22Rv1 (cell line): ENCODE measurements at regions not wholly inside any gene's neighbourhood (a gene's known extent, or its start where the extent isn't known, plus 50 kb on each side); places are given as distances from the start of the nearest gene placed in this dataset.
A peak's percentile ranks its signal among the peaks of the same experiment; 100 is the strongest.

ENCODE experiments used
- H3K27ac ChIP-seq: fragments of 450-650 bp; 2 replicates; pipeline ENCODE4 v1.5.1; 2017
- CTCF ChIP-seq: fragments of 450-650 bp; IDR thresholded peaks from 2 replicates; pipeline ENCODE4 v1.5.1; 2017; ENCODE audit warnings: mild to moderate bottlenecking
- ZFX ChIP-seq: fragments of 450-650 bp; IDR thresholded peaks from 2 replicates; pipeline ENCODE4 v1.6.1; 2017; ENCODE audit warnings: antibody characterized with exemption, borderline replicate concordance

DNA sequence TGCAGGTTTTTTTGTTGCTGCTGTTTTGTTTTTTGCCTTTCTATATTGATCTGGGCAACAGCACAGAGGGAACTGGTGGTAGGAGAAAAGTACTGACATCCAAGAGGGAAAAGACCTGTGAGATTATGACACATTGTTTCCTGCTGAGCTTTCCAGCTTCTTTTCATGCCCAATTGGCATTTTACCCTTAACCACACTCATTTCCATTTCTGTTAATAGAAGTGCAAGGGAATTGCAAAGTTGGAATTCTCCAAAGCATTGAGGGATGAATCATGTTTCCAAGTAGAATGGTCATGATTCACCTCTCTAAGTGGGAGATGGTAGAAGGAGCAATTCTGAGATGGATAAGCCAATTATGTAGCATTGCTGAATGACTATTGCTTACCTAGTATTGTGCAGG lies 161.5 kb downstream of the PPARGC1A start:
- no peak for TF ChIP-seq ZFX
- no peak for TF ChIP-seq CTCF
- no peak overlapping the region for H3K27ac ChIP-seq

- TF ChIP-seq CTCF: no peak
- TF ChIP-seq ZFX: no peak
- no peak overlapping the region for H3K27ac ChIP-seq
Measured at GRCh38 chr4:23720556-23720955, 169.3 kb downstream of the PPARGC1A start.

GRCh38 chr4:23718435-23718834 lies 171.4 kb downstream of the PPARGC1A start:
- TF ChIP-seq CTCF (no peak), ZFX (no peak)
- no peak overlapping the region for H3K27ac ChIP-seq

GRCh38 chr4:23717528-23718248 lies 172.2 kb downstream of the PPARGC1A start:
- no peak overlapping the region for H3K27ac ChIP-seq
- TF ChIP-seq CTCF: peak; percentile 68
- no peak for TF ChIP-seq ZFX

DNA sequence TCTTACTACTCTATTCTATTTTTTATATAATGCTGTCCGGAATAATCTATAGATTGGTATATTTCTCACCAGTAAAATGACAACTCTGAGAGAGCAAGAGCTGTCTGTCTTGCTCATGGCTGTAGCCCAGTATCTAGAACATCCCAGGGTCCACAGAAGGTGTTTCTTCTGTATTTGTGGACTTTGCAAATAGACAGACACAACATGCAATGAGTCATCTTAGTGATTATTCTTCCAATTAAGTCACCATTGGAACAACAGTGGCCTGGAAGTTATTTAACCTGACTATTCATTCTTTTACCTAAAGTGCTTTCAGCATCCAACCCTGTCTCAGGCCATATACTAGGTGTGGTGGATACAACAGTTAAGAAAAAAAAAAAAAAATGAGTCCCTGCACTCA lies 179.5 kb downstream of the PPARGC1A start:
- H3K27ac ChIP-seq: no peak overlapping the region
- TF ChIP-seq CTCF (no peak), ZFX (no peak)

DNA sequence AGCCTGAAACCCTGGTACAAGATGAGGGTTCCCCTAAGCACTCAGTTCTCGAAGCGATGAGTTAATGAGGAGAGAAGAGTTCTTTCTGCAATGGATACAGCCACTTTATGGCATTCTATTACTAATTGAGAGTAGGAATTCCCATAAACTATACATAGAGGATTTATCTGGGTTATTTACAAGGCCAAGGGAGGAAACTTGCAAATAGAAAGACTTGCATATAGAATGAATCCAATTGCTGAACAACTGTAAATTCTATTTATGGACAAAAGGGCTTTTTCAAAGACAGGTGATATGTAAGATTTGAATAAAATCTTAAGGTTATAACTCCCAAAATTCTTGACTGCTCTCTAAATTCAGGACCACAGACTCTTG lies 182.2 kb downstream of the PPARGC1A start:
- TF ChIP-seq ZFX (no peak), CTCF (no peak)

DNA sequence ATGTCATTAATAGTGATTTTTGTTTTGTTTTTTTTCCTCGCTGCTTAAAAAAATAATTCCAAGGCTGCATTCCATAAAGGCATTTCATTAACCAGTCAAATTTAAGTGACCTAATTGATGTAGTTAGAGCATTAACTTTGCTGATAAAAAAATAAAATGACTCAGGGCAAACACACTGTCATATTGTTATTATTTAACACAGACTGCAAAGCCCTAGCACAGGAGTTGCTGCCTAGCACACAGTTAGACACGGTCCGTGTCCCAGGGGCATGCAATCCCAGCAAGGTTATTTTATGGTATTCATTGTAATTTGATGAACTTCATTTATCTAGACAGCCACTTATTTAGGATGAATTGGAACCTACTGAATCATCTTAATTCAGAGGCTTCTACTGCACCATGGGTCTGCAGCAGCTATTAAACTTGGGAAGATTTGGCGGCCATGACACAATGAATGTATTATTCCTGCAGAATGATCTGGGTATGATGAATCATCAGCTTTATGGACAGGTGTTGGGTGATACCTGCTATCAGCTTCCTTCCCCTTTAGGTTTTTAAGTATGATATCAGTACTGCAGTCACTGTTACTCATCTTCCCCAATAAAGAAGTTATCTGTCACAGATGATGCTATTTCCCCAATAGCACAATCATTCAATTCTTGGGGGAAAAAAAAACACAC lies 182.7 kb downstream of the PPARGC1A start:
- TF ChIP-seq ZFX (no peak), CTCF (no peak)
- no peak overlapping the region for H3K27ac ChIP-seq

More for the DNA sequence above, 182.2 kb downstream of the PPARGC1A start:
- H3K27ac ChIP-seq: no peak overlapping the region
